Fibroblast of the aortic adventitia (primary cell): ENCODE measurements at regions not wholly inside any gene's neighbourhood (a gene's known extent, or its start where the extent isn't known, plus 50 kb on each side); places are given as distances from the start of the nearest gene placed in this dataset.

ENCODE experiments used
- DNase-seq: peaks from one replicate; pipeline ENCODE4 v3.0.0-alpha.2; 2010; ENCODE audit warnings: low read depth
- H3K4me3 ChIP-seq: 2 replicates; pipeline ENCODE4 v1.5.1; 2011; ENCODE audit warnings: low read depth, mild to moderate bottlenecking, control low read depth, low read length, moderate library complexity
- TF ChIP-seq, protein P1 (sequence below): IDR thresholded peaks from 2 replicates; pipeline ENCODE4 v1.5.1; 2011; ENCODE audit warnings: mild to moderate bottlenecking, low read length, control low read depth, inconsistent platforms; ENCODE audit not compliant: insufficient read depth

DNA sequence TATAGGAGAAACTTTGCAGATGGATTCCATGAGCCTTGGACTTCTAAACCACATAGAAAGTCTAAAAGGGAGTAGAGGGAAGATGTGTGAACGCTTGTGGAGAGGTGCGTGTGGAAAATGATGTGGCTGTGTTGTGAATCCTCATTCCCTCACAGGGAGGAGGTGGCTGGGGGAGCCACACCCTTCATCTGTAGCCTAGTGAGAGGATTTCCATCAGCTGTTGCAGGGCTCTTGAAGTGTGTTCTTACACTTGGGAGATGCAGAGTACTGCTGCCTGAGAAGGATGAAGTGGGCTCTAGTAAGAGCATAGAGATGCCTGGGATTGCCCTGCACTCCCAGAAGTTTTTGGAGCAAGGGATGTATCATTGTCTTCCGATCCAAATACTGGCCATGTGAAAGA is 279.6 kb downstream of the QKI start:
- H3K4me3 ChIP-seq, result no peak overlapping the region
- TF ChIP-seq, protein P1, sequence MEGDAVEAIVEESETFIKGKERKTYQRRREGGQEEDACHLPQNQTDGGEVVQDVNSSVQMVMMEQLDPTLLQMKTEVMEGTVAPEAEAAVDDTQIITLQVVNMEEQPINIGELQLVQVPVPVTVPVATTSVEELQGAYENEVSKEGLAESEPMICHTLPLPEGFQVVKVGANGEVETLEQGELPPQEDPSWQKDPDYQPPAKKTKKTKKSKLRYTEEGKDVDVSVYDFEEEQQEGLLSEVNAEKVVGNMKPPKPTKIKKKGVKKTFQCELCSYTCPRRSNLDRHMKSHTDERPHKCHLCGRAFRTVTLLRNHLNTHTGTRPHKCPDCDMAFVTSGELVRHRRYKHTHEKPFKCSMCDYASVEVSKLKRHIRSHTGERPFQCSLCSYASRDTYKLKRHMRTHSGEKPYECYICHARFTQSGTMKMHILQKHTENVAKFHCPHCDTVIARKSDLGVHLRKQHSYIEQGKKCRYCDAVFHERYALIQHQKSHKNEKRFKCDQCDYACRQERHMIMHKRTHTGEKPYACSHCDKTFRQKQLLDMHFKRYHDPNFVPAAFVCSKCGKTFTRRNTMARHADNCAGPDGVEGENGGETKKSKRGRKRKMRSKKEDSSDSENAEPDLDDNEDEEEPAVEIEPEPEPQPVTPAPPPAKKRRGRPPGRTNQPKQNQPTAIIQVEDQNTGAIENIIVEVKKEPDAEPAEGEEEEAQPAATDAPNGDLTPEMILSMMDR, result no peak
- DNase-seq, result no peak

DNA sequence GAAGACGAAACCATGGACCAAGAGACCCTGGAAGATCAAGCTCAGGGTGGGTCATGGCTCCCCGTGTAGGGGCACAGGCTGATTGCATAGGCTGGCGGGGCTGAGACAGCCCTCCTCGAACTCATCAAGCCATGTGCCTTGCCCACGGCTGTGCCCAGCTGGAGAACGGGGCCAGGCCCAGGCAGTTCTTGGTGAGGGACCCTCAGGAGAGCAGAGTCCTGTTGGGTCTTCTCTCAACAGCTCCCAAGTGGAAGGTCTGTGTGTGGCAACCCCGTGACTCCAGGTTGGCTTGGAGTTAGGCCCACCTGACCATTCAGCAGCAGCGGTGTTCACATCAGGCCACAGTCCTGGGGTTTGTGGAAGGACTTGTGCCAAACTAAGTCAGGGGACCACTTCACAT is 276.5 kb downstream of the QKI start:
- TF ChIP-seq, protein P1, result no peak
- no peak for DNase-seq
- H3K4me3 ChIP-seq, result no peak overlapping the region

DNA sequence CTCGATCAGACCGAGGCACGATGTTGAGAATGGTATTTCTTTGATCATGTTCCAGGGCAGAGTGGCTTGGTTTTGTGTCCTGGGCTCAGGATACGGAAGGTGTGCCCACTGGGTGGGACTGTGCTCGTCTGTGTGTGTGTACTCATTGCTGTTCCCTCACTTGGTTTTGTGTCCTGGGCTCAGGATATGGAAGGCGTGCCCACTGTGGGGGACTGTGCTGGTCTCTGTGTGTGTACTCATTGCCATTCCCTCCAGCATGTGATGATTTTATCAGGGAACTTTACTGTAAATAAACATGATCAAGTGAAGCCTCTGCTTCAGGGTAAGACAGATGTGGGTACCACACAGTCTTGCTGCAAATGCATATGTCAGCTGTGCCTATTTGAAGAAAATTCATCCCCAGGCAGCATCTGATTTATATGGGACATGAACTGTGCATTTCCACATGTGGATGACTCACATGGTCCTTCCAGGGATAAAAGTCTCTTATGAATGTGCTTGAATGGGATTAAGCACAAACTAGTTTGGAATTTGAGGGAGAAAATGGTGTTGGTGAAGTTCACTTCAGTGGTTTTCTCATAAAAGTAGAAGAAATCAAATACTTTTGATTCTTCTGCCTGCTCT is 274.3 kb downstream of the QKI start:
- no peak overlapping the region for H3K4me3 ChIP-seq
- TF ChIP-seq, protein P1, result no peak
- DNase-seq, result no peak

DNA sequence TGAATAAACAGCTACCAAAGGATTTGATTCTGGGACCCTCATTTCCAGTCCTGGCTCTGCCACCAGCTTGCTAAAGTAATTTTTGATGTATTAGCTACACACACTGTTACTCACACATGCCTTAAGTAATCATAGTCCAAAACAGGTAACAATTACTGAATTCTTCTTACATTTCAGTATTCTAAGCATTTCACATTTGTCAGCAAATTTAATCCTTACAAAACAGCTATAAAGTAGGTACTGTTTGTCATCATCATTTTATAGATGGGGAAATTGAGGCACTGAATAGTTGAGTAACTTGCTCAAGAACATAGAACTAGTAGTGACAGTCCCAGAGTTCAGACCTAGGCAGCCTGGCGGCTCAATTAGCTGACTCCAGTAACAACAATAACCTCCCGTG is 272.6 kb downstream of the QKI start:
- TF ChIP-seq, protein P1, result no peak

DNA sequence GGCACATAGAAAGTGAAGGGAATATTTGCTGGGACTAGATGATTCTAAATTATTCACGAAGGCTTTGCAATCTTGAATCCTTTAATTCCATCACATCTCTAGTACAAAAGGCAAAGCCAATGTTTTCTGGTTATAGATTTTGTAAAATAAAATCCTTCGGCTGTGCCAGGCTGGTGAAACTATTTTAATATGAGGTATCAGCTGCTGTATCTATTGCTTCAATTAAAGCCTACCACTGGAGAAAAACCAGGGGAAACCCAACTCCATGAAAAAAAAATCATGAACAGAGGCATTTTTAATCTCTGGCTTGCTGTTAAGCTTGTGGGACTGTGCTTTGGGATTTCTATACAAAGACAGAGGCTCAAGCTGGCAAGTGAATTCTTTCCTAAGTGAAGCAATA is 271.8 kb downstream of the QKI start:
- DNase-seq, result no peak
- TF ChIP-seq, protein P1, result no peak

More for the DNA sequence above, 272.6 kb downstream of the QKI start:
- no peak for DNase-seq
- H3K4me3 ChIP-seq, result no peak overlapping the region

DNA sequence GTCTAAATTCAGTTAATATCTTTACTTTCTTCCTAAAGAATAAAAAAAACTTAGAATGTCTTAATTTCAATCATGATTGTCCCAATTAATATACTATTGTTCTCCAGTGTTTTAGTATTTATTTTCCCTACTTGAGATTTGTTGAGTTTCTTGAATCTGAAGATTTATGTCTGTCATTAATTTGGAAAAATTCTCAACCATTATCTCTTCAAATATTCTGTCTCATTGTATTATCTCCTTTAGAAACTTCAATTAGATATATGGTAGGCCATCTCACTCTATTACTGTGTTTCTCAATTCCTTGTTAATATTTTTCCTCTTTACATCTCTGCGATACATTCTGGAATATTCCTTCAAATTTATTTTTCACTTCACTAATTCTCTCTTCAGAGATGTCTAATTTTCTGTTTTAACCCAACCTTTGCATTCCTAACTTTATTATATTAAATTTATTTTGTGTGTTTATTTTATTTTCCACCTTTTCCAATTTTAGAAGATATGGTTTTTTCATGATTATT is 268.6 kb downstream of the QKI start:
- no peak overlapping the region for H3K4me3 ChIP-seq
- TF ChIP-seq, protein P1, result no peak
- DNase-seq, result no peak

More for the DNA sequence above, 271.8 kb downstream of the QKI start:
- no peak overlapping the region for H3K4me3 ChIP-seq

DNA sequence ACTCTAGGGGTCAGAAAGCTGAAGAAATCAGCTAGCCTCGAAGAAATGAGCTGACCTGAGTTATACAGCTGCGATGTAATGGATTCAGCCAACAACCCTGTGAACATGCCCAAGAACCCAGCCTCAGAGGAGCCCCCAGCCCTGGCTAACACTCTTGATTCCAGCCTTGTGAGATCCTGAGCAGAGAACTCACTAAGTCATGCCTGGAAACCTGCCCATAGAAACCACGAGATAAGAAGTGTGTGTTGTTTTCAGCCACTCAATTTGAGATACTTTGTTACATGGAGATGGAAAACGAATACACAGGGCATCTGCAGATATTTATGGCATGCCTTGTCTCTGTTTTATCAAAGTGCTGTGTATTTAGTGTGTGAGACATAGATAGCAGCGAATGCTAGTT is 265.2 kb downstream of the QKI start:
- peak; percentile 2 for DNase-seq
- H3K4me3 ChIP-seq, result no peak overlapping the region
- TF ChIP-seq, protein P1, result no peak
